Activated CD4-positive, CD25-positive, alpha-beta regulatory T cell treated with anti-CD3 and anti-CD28 coated beads, Interleukin-2, amount 50 U/mL, for 16 hours (primary cell): ENCODE measurements at regions not wholly inside any gene's neighbourhood (a gene's known extent, or its start where the extent isn't known, plus 50 kb on each side); places are given as distances from the start of the nearest gene placed in this dataset.
"Not testable (repeated sequence)": the region's sequence is repeated elsewhere in the genome, so short reads cannot be mapped to it uniquely, and the experiment has no call there.

Experiments used
- DNase-seq: peaks from one replicate; pipeline ENCODE4 v3.0.0-alpha.2; 2020; ENCODE audit warnings: low read depth, low spot score

GRCh38 chr6:156451726-156452125 is 325.5 kb upstream of the ARID1B start:
- no peak for DNase-seq

- DNase-seq: no peak
Measured at GRCh38 chr6:156451088-156451487, 326.1 kb upstream of the ARID1B start.

GRCh38 chr6:156450421-156450820 is 326.8 kb upstream of the ARID1B start:
- no peak for DNase-seq

- no peak for DNase-seq
Measured at GRCh38 chr6:156449569-156449968, 327.6 kb upstream of the ARID1B start.

GRCh38 chr6:156449128-156449527 is 328.1 kb upstream of the ARID1B start:
- DNase-seq: no peak

GRCh38 chr6:156448579-156448978 is 328.6 kb upstream of the ARID1B start:
- no peak for DNase-seq

GRCh38 chr6:156440688-156441087 is 336.5 kb upstream of the ARID1B start:
- no peak for DNase-seq

- DNase-seq: no peak
Measured at GRCh38 chr6:156438350-156438923, 338.7 kb upstream of the ARID1B start.

- no peak for DNase-seq
Measured at GRCh38 chr6:156437121-156437879, 339.9 kb upstream of the ARID1B start.

- no peak for DNase-seq
Measured at GRCh38 chr6:156434795-156435190, 342.4 kb upstream of the ARID1B start.

- DNase-seq: no peak
Measured at GRCh38 chr6:156434049-156434794, 343.0 kb upstream of the ARID1B start.

- DNase-seq: no peak
Measured at GRCh38 chr6:156432543-156432942, 344.6 kb upstream of the ARID1B start.

GRCh38 chr6:156430386-156430785 is 346.8 kb upstream of the ARID1B start:
- DNase-seq: no peak

- DNase-seq: no peak
Measured at GRCh38 chr6:156427345-156427744, 349.8 kb upstream of the ARID1B start.

GRCh38 chr6:156425359-156426020 is 351.7 kb upstream of the ARID1B start:
- DNase-seq: no peak

- no peak for DNase-seq
Measured at GRCh38 chr6:156423829-156424228, 353.3 kb upstream of the ARID1B start.

- no peak for DNase-seq
Measured at GRCh38 chr6:156423075-156423474, 354.1 kb upstream of the ARID1B start.

- no peak for DNase-seq
Measured at GRCh38 chr6:156421933-156422332, 355.2 kb upstream of the ARID1B start.

- not testable (repeated sequence) for DNase-seq
Measured at GRCh38 chr6:156421301-156421700, 355.9 kb upstream of the ARID1B start.

- no peak for DNase-seq
Measured at GRCh38 chr6:156420172-156420993, 356.8 kb upstream of the ARID1B start.

GRCh38 chr6:156419594-156419993 is 357.6 kb upstream of the ARID1B start:
- DNase-seq: no peak
